NT2/D1 (cell line): ENCODE measurements at regions not wholly inside any gene's neighbourhood (a gene's known extent, or its start where the extent isn't known, plus 50 kb on each side); places are given as distances from the start of the nearest gene placed in this dataset.

Experiments
- YY1 ChIP-seq: IDR thresholded peaks from 2 replicates; pipeline ENCODE4 v1.6.1; 2011; ENCODE audit not compliant: insufficient read length, insufficient read depth
- ZNF274 ChIP-seq: IDR thresholded peaks from 2 replicates; pipeline ENCODE4 v1.6.1; 2011; ENCODE audit warnings: mild to moderate bottlenecking, low read depth, low read length

- TF ChIP-seq ZNF274 (no peak), YY1 (no peak)
Measured at GRCh38 chr20:19881990-19882389, 123.9 kb downstream of the RIN2 start.
